ENCODE measurements at regions not wholly inside any gene's neighbourhood (a gene's known extent, or its start where the extent isn't known, plus 50 kb on each side); places are given as distances from the start of the nearest gene placed in this dataset.

DNA sequence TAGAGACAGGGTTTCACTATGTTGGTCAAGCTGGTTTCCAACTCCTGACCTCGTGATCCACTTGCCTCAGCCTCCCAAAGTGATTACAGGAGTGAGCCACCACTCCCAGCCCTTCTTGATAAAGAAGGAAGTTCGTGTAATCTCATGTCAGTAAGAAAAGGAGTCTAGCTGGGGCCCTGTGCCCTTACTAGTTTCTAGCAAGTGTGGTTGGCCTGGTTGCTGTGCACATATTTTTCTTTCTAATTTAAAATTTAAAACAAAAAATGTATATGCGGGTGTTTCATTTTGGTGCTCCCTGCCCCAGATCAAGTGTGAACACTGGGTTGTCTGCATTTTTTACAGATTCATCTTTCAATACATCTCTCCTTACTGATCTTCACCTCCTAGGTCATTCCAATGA is 770.8 kb upstream of the TENM4 start:
- no peak for DNase-seq

DNA sequence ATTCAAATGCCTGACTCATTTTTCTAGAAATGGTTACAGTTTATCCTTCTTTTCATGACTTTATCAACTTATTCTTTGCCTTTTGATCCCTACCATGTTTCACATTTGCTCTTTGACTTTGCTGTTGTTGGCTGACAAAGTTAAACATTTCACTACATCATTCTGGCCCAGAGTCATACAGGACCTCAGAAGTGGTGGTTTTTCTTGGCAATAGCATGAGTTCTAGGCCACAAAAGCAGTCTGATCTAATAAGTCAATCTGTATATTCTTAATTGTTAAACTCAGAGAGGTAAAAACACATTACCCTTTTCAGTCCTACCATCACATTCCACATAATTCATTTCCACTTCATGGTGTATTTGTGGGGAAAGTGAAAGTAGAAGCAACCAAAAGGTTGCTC is 763.2 kb upstream of the TENM4 start:
- DNase-seq: no peak

DNA sequence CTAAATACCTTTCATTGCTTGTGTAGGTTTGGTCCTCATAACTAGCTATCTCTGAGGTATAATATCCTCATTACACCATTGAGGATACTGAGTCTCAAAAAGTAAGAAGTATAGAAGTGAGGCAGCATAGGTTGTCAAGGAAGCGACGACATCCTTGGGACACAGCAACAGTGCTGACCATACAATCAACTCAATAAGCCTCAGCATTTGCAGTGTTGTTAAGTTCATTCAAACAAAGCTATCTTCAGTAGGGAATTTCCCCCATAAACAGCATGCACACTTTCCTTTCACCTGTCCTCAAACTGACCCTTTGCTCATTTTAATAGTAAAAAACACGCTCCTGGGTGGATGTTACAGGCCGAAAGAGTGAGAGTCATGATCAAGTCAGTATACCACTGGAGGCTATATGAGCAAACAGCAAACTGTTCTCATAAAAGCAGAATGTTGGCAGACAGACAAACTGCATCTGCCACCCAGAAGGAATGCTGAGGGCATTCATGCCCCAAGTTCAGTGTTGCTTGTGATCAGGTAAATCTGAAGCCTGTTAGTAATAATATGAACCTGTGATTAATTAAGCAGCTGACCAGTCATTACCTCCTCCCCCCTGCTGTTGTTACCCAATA is 756.2 kb upstream of the TENM4 start:
- DNase-seq: no peak

DNA sequence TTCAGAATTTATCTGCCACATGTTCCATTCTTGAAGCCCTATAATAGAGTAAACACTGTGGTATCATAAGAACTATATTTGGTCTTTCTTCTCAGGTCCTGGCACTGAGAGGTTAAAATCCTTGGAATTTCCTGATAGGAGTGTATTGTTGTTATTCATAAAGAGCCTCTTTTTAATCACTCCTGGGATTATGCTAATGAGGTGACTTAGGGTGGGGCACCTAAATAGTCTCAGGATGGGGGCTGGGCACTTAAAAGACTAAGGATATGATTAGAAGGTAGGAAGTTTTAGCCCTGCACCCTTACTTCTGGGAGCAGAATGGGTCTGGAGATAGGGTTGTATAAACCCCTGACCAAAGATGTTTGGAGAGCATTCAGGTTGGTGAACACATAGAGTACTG is 755.2 kb upstream of the TENM4 start:
- DNase-seq: no peak

DNA sequence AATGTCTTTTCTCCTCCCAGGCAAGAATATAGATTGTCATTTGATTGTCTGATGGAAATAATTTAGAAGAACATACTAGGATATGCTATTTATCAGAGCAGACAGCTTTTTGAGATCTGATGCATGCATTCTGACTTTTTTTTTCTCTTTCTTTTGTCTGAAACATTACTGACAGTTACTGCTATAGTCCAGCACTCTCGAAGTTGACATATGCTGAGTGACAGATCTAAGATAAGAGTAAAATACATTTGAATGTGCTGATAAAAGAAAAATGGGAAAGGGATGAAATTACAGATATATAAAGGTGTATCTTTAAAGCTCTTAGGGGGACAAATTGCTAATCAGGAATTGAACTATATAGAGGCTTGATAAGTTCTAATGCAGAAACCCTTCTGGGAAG is 753.8 kb upstream of the TENM4 start:
- no peak for DNase-seq

DNA sequence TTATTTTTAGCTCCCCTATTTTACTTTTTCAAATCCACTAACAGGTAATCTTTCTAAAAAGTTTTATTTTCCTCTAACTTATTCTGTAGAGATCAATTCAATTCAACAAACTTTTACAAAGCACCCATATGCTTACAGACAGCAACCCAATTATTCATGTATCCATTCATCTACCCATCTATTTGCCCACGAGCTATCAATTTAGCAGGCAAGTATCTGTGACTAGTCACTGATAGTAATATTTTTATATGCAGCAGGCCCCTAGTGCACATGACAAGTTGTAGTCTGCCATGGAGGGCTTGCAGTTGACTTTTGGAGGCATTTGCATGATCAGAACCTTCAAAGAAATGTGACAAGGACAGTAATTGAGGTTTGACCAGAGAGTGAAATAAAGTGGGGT is 753.2 kb upstream of the TENM4 start:
- no peak for DNase-seq

DNA sequence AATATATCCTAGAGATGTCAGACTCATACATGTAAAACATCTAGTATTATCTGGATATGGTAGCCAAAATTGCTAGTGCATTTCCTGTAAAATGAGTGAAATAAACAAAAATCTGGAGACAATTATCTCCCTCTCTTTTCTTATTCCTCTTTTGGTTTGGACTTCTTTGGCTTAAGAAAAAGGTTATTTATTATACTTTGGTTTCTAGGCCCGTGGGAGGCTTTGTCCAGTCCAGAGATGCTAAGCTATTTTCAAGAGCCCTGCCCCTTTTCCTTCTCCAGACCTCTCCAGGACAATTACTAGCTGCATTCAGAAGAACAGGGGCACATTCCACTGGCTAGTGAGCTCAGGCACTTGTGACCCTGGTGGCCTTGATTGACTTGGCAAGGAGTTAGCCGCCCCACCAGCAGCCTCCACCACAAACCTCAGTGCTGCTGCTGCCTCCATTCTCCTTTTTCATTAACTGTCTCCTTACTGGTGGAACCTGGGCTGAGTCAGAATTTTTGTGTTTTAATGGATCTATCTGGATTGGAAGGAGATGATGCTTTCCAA is 747.3 kb upstream of the TENM4 start:
- no peak for DNase-seq

DNA sequence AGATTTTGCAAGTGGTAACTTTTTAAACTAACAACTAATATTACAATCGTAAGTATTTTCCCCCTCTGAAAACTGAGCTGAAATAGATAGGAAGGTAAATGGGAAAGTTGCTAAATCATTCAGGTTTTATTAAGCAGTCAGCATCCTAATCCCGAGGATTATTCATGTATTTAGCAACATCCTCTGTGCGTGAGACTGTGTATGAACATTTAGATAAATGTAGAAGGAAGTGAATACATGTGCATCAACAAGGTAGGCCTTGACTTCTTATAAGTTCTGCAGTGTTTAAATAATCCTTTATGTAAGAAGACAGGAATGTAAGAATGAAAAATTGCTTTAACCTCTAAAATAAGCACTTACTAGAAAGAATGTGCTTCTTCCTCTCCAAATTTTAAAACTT is 745.9 kb upstream of the TENM4 start:
- DNase-seq: peak; percentile 42

DNA sequence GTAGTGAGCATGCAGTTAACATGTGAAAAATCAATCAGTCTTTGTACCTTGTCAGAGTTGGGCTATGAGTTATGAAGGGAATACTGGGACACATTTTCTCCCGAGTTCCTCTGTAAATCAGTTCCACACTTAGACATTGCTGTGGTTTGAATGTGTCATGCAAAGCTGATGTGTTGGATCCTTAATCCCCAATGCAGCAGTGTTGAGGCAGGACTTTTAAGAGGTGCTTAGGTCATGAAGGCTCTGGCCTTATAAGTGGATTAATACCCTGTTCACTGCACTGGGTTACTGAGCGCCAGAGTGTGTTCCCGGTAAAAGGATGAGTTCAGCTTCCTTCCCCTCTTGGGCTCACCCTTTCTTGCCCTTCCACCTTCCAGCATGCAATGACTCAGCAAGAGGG is 742.1 kb upstream of the TENM4 start:
- DNase-seq: no peak

DNA sequence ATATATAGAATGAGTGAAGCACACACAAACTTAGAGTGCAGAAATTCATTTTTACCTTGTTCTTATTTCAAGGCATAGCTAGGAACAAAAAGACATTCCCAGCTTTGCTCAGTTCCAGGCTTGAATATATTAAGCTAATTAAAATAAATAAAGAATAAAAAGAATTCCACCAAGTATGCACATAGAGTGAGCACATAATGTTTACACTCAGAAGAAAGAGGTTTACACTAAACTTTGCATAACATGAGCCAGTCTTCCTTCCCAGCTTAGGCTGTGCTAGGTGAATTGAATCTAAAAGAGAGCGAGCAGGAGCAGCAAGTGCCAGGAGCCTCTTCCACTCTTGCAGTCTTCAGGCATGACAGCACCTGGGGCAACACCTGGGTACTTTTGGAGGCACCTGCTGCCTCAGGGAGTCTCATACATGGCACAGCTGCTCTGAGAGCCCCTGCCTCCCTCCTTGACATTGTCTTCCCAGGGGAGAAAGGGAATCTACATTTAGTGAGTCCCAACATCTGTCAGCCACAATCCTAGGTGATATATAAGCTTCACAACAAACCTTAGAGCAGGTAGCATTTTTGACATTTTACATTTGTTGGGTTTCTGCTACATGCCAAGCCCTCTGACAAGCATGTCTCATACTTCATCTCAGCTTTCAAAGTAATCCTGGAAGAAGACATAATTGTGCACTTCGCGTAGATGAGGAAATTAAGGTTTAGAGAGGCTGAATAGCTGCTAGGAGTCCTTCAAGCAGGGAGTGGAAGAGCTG is 732.7 kb upstream of the TENM4 start:
- no peak for DNase-seq

DNA sequence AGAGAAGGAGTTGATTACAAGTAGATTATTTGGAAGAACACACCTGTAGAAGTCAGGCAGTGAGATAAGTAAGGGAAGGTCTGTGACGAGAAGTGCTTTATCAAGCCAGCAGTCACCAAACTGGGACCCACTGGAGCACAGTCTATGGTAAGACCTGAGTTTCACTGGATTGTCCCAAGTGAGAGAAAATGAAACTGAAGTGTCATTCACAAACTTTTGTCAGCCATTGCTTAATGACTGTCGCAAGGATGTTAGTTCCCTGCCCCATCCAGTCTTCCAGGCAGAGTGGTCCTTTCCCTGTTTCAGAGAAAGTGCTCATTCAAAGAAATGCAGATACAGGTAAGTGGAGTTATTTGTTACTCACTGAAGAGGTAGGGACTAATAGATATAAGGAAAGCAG is 728.0 kb upstream of the TENM4 start:
- no peak for DNase-seq

DNA sequence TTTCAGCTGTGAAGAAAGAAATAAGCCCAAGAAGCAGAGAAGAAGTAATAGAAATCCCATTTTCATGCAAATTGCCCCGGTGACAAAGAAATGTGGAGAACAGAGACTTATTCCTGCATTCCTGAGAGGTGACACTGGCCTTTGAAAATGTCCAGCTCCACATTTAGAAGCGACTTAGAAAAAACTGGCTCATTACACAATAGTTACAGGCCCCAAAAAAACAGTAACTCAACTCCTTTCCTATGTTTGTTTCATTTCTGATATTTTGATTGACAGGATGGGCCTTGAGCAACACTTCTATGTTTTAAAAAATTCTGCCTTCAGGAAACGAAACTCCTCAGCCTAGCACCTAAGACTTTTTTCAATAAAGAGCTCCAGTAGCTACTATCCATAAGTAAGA is 726.9 kb upstream of the TENM4 start:
- DNase-seq: peak; percentile 10

DNA sequence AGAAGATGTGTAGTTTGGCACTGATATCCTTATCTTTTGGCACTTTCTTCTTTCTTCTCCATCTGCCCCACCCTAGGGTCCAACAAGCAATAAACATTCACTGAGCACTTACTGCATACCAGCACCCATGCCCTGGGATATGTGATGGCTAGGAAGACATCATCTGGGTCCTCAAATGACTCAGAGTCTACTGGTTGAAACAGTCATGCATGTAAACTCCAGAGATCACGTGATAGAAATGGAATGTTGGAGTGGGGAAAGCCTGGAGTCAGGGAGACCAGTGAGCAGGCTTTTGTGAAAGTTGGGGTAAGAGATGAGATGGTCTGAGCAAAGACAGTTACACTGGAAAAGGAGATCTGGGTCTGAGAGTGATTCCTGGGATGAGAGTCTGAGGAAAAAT is 724.9 kb upstream of the TENM4 start:
- no peak for DNase-seq

DNA sequence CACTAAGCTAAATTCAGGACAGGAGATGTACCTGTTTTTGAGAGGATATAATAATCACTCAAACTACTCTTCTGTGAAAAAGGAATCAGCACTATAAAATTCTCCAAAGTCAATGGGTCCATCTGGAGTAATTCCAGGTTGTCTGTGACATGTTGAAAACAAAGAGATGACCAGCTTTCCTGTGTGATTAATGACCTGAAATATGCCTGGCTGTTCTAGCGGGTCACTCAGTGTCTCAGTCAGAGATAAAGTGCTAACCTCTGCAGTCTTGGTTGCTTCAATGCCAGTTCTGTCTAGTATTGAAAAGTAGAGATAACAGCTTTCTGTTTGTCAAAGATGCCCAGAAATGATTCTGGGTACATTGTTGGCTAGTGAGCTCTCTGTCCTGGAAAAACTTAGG is 722.6 kb upstream of the TENM4 start:
- no peak for DNase-seq

DNA sequence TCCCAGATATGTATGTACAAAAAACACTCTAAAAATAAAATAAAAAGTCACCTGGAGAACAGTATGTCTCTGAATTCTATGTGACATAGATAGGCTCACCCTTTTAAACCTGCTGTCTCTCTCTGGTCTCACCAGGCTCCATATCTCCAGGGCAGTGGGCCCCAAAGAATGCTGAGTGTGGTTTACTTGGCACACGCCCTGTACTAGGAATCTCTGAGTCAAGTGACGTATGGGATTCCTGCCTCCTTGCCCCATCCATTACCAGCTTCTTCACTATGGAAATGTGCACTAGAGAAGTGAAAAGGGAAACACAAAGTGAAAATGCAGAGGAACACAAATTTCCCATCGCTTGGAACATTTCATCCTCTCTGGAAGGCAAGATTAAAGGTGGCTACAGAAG is 722.2 kb upstream of the TENM4 start:
- peak; percentile 15 for DNase-seq

DNA sequence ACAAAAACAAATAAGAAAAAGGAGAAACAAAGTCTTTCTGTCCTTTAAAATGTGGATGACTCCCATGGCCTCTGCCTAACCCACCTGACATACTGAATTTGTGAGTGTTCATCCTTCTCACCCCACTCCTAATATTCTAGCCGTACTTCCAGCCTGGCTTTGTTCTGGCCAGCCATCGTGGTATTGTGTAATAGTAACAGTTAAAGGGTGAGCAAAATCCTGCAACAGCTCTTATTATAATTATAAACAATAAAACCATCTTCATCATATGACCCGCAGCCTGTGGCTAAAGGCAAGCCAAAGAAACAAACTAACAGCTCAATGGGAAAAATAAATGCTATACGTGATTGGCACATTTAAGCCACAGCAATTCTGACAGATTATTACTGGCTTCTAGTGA is 721.6 kb upstream of the TENM4 start:
- no peak for DNase-seq

DNA sequence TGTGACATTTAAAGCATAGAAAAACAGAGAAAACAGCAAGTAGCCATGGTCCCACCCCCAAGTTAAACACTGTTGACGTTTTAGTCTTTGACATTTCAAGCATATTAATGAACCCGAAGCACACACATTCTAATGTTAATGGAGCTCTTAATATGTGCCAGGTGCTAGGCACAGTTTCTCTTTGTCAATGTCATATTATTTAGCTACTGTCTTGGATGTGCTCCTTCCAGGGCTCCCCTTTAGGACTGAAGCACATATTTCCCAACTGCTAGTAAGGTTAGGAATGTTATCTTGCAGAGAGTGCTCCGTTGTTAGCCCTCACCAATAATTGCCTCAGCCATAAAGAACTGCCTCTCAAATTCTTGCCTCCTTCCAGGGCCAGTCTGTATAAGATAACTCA is 716.6 kb upstream of the TENM4 start:
- no peak for DNase-seq

DNA sequence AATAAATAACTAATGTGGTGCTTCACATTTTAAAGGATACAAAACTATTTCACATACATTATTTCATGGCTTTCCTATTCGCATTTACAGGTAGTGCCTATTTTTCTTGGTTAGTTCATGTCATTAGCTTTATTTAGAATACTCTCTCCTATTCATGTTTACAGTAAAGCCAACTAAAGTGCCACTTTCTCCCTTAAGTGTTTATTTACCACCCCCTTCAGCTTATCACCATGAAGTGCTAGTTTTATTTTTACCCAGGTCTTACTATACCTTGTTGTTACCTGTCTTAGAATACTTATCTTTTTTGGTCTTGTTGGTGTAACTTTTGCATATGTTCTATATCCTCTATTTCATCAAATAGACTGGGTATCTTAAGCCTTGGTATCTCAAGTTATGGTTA is 715.2 kb upstream of the TENM4 start:
- no peak for DNase-seq

DNA sequence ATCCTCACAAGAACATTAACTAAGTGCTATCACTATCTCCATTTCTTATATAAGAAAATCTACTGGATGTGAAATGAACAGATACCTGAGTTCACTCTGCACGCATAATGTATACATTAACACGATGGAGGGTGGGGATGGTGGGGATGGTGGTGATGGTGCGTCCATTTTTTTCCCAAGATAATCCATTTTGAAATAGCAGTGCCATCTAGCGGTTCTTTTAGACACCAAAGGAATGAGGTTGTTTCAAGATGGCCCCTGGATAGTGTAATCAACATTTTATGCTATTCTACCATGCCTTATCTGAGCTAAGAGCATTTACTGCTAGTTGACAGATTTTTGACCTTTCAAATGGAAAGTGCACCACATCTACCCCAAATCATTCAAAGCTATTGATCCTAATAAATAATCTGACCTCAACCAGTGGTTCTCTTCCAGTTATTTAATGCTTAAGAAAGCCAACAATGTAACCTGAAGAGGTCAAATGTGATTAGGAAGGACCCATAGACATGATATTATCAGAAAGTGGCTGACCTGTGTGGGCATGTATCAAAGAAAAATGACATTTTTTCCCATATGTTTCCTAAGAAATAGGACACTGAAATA is 714.7 kb upstream of the TENM4 start:
- DNase-seq: peak; percentile 29

DNA sequence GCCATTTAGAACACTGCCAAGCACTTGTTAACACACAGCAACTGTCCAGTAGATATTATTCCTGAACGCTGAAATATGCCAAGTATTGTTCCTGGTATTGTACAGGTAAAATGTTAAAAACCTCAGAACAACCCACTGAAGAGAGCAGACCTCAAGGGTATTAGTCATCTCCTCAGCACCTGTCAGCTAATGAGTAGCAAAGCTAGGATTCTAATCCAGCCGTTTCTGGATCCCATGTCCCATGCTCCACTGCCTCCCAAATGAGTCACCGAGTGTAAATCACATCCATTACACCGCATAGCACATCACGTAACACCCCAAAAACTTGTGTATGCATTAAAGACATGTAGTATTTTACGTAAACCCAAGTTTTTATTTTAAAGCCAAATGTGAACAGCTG is 705.4 kb upstream of the TENM4 start:
- DNase-seq: no peak

DNA sequence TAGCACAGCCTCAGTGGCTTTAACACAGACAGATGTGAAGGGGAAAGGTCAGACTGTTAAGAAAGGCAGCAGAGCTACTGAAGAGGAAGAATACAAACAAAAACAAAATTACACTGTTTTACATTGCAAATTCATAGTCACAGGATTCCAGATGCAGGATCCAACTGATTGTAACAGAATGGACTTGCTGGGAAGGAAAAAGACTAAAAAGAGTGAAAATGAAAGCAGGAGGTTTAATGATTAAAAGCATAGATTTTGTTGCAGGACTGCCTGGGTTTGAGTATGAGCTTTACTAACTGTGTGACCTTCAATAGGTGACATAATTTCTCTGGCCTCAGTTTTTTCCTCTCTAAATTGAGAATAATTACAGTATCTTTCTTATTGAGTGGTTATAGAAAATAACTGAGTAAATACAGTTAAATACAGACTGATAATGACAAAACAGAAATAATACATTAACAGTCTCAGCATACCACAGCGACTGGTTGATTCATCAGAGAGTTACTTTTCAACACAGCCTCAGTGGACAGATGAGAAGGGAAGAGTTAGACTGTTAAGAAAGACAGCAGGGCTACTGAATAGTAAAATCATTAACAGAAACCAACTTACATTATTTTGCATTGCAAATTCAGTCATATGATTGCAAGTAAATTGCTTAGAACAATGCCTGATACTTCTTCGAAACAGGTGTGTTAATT is 704.2 kb upstream of the TENM4 start:
- DNase-seq: no peak

DNA sequence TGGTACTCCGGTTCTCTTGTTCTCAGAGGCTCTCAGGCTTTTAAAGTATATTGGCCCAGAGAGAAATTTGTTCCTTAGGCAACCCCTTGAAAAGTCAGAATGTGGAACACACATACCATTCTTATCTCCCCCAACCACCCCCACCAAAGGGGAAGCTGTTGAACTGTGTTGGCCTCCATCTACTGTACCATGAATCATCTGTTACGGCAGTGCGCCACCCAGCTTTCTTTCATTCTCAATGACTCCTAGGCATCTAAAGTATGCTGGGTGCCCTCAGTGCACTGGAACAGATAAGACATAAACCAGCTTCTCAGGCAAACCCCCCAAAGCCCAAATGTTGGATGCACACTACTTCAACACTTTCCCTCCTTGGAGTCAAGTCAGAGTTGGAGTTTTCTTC is 696.2 kb upstream of the TENM4 start:
- no peak for DNase-seq

DNA sequence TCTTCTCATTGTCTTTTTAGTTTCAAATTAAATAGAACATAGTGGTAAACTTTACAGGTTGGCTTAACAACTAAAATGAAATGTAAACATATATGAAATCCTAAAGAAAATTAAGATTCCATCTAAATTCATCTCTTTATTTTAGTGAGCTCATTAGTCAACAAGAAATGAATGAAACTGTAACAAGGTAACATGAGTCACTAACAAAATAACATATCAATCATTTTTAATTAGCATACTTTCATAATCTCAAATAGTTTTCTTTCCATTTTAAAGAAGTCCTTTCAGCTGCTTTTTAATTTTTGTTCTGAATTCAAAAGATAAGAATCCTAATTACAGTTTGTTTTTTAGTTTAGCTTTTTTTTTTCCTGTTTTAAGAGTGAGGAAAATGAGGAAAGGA is 688.6 kb upstream of the TENM4 start:
- no peak for DNase-seq

All from tongue (tissue), 1 donor.